ENCODE measurements at regions not wholly inside any gene's neighbourhood (a gene's known extent, or its start where the extent isn't known, plus 50 kb on each side); places are given as distances from the start of the nearest gene placed in this dataset.
"Not testable (repeated sequence)": the region's sequence is repeated elsewhere in the genome, so short reads cannot be mapped to it uniquely, and the experiment has no call there.

- peaks cover 3% of the 10 kb centered on the region for H3K9me3 Mint-ChIP-seq
Measured at GRCh38 chr11:34001557-34002064, 49.9 kb upstream of the CAPRIN1 start.

GRCh38 chr11:33999393-33999792 is 52.1 kb upstream of the CAPRIN1 start:
- Mint-ChIP-seq H3K27me3 (peaks cover 18% of the 10 kb centered on the region), H3K36me3 (no peaks in the 10 kb centered on the region), H3K27ac (no peak overlapping the region), H3K4me3 (no peak overlapping the region), H3K4me1 (peaks cover 22% of the 10 kb centered on the region), H3K9me3 (peaks cover 3% of the 10 kb centered on the region)
- ATAC-seq: no peak

More at GRCh38 chr11:34001557-34002064, 49.9 kb upstream of the CAPRIN1 start:
- Mint-ChIP-seq H3K27me3 (peaks cover 21% of the 10 kb centered on the region), H3K36me3 (no peaks in the 10 kb centered on the region), H3K27ac (peak overlapping the region; percentile 39), H3K4me1 (peaks cover 21% of the 10 kb centered on the region), H3K4me3 (no peak overlapping the region)
- ATAC-seq: no peak

- ATAC-seq: no peak
- Mint-ChIP-seq H3K27me3 (peaks cover 18% of the 10 kb centered on the region), H3K27ac (no peak overlapping the region), H3K9me3 (peaks cover 3% of the 10 kb centered on the region), H3K4me3 (no peak overlapping the region), H3K36me3 (no peaks in the 10 kb centered on the region), H3K4me1 (peaks cover 22% of the 10 kb centered on the region)
Measured at GRCh38 chr11:33997584-33998251, 53.8 kb upstream of the CAPRIN1 start.

- Mint-ChIP-seq H3K27ac (no peak overlapping the region), H3K4me1 (peaks cover 22% of the 10 kb centered on the region), H3K4me3 (no peak overlapping the region), H3K36me3 (no peaks in the 10 kb centered on the region), H3K27me3 (peaks cover 18% of the 10 kb centered on the region), H3K9me3 (peaks cover 3% of the 10 kb centered on the region)
- peak; percentile 91 for ATAC-seq
Measured at GRCh38 chr11:33996498-33997454, 54.8 kb upstream of the CAPRIN1 start.

- Mint-ChIP-seq H3K4me3 (no peak overlapping the region), H3K36me3 (no peaks in the 10 kb centered on the region), H3K27ac (no peak overlapping the region), H3K9me3 (no peaks in the 10 kb centered on the region), H3K4me1 (peaks cover 11% of the 10 kb centered on the region), H3K27me3 (peaks cover 18% of the 10 kb centered on the region)
- ATAC-seq: no peak
Measured at GRCh38 chr11:33994937-33995336, 56.6 kb upstream of the CAPRIN1 start.

GRCh38 chr11:33991136-33991535 is 60.4 kb upstream of the CAPRIN1 start:
- not testable (repeated sequence) for H3K4me3 Mint-ChIP-seq, H3K36me3 Mint-ChIP-seq, H3K9me3 Mint-ChIP-seq, ATAC-seq, H3K4me1 Mint-ChIP-seq, H3K27me3 Mint-ChIP-seq, H3K27ac Mint-ChIP-seq

GRCh38 chr11:33990131-33990530 is 61.4 kb upstream of the CAPRIN1 start:
- not testable (repeated sequence) for H3K4me1 Mint-ChIP-seq, H3K27ac Mint-ChIP-seq, H3K4me3 Mint-ChIP-seq, ATAC-seq, H3K36me3 Mint-ChIP-seq, H3K27me3 Mint-ChIP-seq, H3K9me3 Mint-ChIP-seq

GRCh38 chr11:33989461-33989860 is 62.1 kb upstream of the CAPRIN1 start:
- Mint-ChIP-seq H3K27ac (no peak overlapping the region), H3K4me3 (no peak overlapping the region), H3K4me1 (no peaks in the 10 kb centered on the region), H3K36me3 (no peaks in the 10 kb centered on the region), H3K27me3 (no peaks in the 10 kb centered on the region), H3K9me3 (no peaks in the 10 kb centered on the region)
- no peak for ATAC-seq

GRCh38 chr11:33988586-33989370 is 62.8 kb upstream of the CAPRIN1 start:
- no peak for ATAC-seq
- no peak overlapping the region for H3K4me3 Mint-ChIP-seq
- no peak overlapping the region for H3K27ac Mint-ChIP-seq

GRCh38 chr11:33987975-33988580 is 63.5 kb upstream of the CAPRIN1 start:
- H3K27me3 Mint-ChIP-seq: no peaks in the 10 kb centered on the region
- H3K4me3 Mint-ChIP-seq: no peak overlapping the region
- H3K4me1 Mint-ChIP-seq: no peaks in the 10 kb centered on the region

More at GRCh38 chr11:33988586-33989370, 62.8 kb upstream of the CAPRIN1 start:
- Mint-ChIP-seq H3K27me3 (no peaks in the 10 kb centered on the region), H3K4me1 (no peaks in the 10 kb centered on the region), H3K9me3 (no peaks in the 10 kb centered on the region), H3K36me3 (no peaks in the 10 kb centered on the region)

GRCh38 chr11:33987545-33987944 is 64.0 kb upstream of the CAPRIN1 start:
- H3K27ac Mint-ChIP-seq: no peak overlapping the region
- no peaks in the 10 kb centered on the region for H3K9me3 Mint-ChIP-seq
- no peaks in the 10 kb centered on the region for H3K27me3 Mint-ChIP-seq
- H3K4me1 Mint-ChIP-seq: no peaks in the 10 kb centered on the region
- no peaks in the 10 kb centered on the region for H3K36me3 Mint-ChIP-seq
- no peak overlapping the region for H3K4me3 Mint-ChIP-seq
- no peak for ATAC-seq

More at GRCh38 chr11:33987975-33988580, 63.5 kb upstream of the CAPRIN1 start:
- Mint-ChIP-seq H3K27ac (no peak overlapping the region), H3K36me3 (no peaks in the 10 kb centered on the region), H3K9me3 (no peaks in the 10 kb centered on the region)
- ATAC-seq: peak; percentile 73

GRCh38 chr11:33986597-33987501 is 64.7 kb upstream of the CAPRIN1 start:
- not testable (repeated sequence) for H3K36me3 Mint-ChIP-seq, H3K27ac Mint-ChIP-seq, ATAC-seq, H3K4me1 Mint-ChIP-seq, H3K27me3 Mint-ChIP-seq, H3K9me3 Mint-ChIP-seq, H3K4me3 Mint-ChIP-seq

- Mint-ChIP-seq H3K9me3 (no peaks in the 10 kb centered on the region), H3K4me3 (no peak overlapping the region), H3K27me3 (no peaks in the 10 kb centered on the region), H3K4me1 (no peaks in the 10 kb centered on the region), H3K36me3 (no peaks in the 10 kb centered on the region), H3K27ac (no peak overlapping the region)
- ATAC-seq: no peak
Measured at GRCh38 chr11:33984682-33985389, 66.7 kb upstream of the CAPRIN1 start.
